HG03565 (cell line): ENCODE measurements at regions not wholly inside any gene's neighbourhood (a gene's known extent, or its start where the extent isn't known, plus 50 kb on each side); places are given as distances from the start of the nearest gene placed in this dataset.

Experiments
- ATAC-seq: cut with Tn5 transposase; IDR thresholded peaks from one replicate; pipeline ENCODE4 v1.9.1; 2021; ENCODE audit warnings: mild to moderate bottlenecking, moderate library complexity; ENCODE audit not compliant: unreplicated experiment

DNA sequence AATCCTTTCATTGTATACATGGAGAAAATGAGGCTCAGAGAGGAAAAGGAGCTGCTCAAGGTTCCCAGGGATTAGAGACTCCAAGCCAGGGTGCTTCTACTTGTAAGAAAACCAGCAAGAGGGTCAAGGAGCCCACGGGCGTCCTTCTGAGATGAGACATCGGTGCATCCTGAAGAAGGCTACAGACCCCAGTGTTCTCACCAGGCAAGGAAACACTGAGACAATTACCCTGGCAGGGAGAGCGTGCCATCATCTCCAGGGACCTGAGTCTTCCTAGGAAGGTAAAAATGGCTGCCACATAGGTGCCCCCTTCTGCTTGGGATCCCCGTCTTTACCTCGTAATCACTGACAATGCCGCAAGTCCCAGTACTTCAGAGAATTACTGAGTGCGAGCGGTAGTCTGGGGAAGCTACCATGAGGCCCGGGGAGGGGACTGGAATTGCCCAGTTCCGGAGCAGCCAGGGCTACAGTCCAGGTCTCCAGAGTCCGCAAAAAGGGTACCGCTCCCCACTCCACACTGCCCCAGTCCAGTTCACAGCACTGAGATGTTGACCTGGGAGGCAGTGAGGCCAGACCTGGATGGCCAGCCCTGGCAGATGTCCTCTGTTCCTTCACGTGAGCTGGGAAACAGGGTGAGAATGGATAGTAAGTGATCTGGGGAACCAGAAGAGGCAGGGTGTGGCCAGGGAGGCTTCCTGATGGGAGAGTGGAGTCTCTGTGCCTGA lies 164.7 kb upstream of the SMAD3 start:
- ATAC-seq: no peak

DNA sequence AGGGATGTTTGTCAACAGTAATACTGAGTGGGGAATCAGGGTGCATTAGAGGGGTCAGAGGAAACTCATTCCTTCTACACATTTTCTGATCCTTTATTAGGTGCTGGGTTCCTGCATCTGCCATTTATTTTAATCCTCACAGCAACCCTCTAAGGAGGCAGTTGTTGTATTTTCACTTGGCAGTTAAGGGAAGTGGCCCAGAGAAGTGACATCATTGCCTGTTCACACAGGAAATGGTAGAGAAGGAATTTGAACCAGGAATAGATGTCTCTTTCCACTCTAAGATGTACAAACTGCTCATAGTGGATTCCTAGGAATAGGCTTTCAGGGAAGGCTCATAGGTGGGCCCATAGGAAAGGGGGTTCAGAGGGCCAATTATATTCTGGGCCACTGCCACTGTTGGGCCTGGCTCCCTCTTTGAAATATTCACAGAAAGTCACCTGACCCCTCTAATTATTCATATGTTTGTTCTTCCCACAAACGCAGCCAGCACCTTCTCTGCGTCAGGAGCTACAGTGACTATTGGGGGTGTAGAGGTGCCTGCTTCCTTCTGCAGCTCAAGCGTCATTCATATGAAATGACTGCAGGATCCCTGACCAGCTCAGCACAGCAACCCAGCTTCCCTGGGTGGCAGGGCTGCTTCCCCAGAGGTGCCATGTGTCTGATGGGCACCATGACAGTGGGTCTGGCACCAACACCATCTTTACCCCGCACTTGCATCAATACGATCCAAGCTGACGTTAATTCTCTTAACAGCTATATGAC lies 163.9 kb upstream of the SMAD3 start:
- no peak for ATAC-seq

- ATAC-seq: no peak
Measured at GRCh38 chr15:66905185-66905584, 160.2 kb upstream of the SMAD3 start.

GRCh38 chr15:66905954-66906353 lies 159.4 kb upstream of the SMAD3 start:
- ATAC-seq: no peak

- no peak for ATAC-seq
Measured at GRCh38 chr15:66906668-66907614, 158.5 kb upstream of the SMAD3 start.

- ATAC-seq: no peak
Measured at GRCh38 chr15:66907826-66908743, 157.3 kb upstream of the SMAD3 start.

DNA sequence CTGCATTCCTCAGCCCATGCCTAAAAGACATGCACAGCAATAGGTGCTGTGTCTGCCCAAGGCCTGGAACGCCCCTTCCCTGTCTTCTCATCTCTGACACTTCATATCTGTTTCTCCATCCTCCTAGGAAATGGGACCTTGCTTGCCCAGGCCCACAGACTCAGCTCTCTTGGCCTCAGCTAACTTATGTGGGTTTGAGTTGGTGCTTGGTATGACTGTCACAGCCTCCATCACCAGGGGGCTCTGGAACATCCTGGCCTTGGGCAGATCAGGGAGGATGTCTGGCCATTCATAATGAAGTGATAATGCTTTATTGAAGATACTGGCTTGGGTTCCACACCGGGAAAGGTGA lies 156.7 kb upstream of the SMAD3 start:
- no peak for ATAC-seq

GRCh38 chr15:66909381-66909890 lies 156.0 kb upstream of the SMAD3 start:
- no peak for ATAC-seq

GRCh38 chr15:66911131-66911700 lies 154.2 kb upstream of the SMAD3 start:
- ATAC-seq: no peak

- no peak for ATAC-seq
Measured at GRCh38 chr15:66912001-66912400, 153.4 kb upstream of the SMAD3 start.

DNA sequence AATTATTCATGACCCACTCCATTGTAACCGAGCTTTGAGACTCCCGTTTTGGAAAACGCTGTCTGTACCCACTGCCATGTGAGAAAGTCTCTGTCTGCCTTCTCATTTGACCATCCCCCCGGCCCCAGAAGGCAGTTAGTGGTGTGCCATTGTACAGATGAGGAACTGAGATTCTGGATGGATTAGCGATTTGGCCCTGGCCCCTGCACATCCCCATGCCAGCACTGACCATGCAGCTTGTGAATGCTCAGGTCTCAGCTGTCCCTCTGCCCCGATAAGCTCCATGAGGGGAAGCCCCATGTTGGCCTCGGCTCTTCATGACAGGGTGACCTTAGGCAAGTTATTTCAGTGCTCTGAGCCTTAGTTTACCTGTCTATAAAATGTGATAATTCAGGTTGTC lies 153.0 kb upstream of the SMAD3 start:
- ATAC-seq: no peak

DNA sequence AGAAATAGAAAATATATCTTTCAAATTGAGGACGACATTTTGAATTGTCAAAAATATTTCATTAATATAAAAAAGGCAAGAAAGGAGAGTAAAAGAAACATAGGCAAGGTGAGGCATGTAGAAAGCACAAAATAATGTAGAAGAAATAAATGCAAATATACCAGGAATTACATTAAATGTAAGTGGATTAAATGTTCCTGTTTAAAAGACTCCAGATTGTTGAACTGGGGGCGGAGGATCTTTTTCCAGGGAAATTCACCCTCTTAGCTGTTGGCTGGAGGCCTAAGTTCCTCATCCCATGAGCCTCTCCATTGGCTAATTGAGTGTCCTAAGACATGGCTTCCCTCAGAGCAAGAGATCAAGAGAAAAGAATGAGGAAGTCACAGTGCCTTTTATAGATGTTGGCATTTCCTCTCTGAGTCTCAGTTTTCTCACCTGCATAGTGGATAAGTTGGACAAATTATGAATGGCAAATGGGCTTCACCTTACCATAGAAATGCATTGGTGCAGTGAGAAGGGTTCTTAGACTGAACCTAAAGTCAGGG lies 147.4 kb upstream of the SMAD3 start:
- ATAC-seq: no peak

DNA sequence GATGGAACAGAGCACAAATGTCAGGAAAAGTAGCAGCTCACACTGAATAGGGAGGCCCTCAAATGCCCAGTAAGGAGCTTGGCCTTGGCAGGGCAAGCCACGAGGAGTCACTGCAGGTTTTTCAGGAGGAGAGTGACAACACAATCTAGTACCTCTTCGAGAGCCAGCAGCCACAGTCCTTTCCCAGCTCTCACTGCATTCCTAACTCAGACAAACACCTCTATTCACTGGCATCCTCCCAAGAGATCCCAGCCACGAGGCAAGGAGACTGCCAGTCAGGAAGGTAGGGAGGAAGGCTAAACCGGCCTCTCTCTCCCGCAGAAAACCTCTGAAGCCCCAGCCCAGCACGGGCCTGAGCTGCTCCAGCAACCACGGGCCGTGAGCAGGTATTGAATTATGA lies 146.0 kb upstream of the SMAD3 start:
- ATAC-seq: no peak

DNA sequence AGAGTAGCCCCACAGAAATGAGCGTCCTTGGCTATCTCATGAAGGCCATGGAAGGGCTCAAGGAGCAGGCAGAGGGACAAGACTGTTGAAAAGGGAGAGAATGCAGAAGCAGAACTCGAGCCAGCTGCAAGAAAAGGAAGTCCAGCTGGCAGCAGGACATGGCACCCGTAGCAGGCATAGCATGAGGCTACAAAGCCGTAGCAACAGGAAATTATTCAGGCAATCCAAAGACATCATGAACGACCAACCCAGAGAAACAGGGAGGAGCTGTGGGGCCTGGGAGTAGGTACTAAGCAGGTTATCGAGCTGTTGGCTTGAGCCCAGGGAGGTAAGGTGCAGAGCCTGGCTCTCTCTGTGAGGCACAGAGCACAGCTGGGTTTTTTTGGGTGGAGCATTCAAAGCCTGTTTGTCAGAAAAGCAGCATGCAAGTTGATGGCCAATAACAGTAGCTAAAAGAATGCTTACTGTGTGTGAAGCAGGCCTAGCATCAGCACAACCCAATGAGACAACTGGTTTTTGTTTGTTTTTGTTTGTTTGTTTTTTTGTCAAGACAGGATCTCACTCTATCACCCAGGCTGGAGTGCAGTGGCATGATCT lies 144.0 kb upstream of the SMAD3 start:
- ATAC-seq: no peak

DNA sequence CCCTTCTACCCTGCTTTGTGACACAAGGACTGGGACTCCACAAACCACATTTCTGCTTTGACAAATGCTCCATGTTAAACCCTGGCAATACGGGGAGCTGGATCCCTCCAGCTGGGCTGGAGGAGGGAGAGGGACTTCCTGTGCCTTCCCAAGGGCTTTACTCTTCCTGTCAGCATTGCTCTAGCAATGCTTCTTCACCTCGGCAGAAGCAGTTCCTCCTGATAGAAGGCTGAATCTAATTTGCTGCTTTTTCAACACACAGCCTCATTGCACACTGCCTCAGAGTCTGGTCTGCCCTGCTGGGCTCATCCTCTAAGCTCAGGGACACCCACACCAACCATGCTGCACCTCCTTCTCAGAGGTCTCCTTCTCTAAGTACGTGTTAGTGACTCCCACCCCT lies 142.8 kb upstream of the SMAD3 start:
- ATAC-seq: no peak

DNA sequence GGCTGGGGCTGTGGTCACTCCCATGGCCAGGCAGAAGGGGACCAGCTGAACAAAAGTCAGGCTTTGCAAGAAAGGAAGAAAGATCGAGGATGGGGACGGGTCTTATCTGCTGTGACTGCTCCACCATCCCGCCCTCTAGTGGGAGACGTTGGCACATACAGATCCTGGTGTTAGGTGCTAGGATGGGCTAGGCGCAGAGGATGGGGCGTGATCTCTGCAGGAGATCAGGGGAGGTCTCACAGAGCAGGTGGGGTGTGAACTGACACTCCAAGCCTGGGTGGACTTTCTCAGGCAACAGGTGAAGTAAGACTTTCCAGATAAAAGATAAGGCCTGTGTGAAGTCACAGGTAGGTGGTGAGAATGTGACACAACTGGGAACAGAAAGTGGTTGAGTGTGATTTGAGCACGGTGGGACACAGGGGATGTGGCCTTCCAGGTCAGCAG lies 141.9 kb upstream of the SMAD3 start:
- no peak for ATAC-seq

DNA sequence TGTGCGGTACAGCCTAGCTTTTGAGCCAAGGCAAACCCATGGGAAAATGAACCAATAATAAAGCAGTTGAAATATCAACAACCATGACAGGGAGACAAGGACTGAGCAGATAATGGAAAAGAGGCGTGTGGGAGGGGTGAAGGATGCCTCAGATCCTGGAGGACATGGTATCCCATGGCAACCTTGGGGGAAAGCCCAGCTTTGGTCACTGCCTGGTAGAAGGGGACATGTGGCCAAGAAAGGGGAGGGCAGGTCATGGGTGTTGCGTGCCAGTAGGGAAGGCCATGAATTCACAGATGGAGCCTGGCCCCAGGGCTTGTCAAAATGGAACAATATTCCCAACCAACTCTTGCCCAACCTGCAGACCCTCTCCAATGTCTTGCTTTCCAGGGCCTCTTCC lies 140.5 kb upstream of the SMAD3 start:
- ATAC-seq: no peak

GRCh38 chr15:66925721-66926120 lies 139.7 kb upstream of the SMAD3 start:
- ATAC-seq: no peak
